Upper lobe of right lung (tissue), 1 donor: ENCODE measurements at regions not wholly inside any gene's neighbourhood (a gene's known extent, or its start where the extent isn't known, plus 50 kb on each side); places are given as distances from the start of the nearest gene placed in this dataset.

ENCODE experiments used
- ATAC-seq: fragments of 200-7000 bp; cut with Tn5 transposase; one replicate; pipeline ENCODE4 v1.9.1; 2020; ENCODE audit warnings: mild to moderate bottlenecking, moderate library complexity
- DNase-seq: peaks from one replicate; pipeline ENCODE4 v3.0.0-alpha.2; 2020
- H3K27ac ChIP-seq: fragments of 200-600 bp; one replicate; pipeline ENCODE4 v1.8.0; 2022
- H3K27me3 ChIP-seq: fragments of 200-600 bp; one replicate; pipeline ENCODE4 v1.8.0; 2022; ENCODE audit warnings: mild to moderate bottlenecking
- H3K36me3 ChIP-seq: fragments of 200-600 bp; one replicate; pipeline ENCODE4 v1.8.0; 2022
- H3K4me1 ChIP-seq: fragments of 200-600 bp; one replicate; pipeline ENCODE4 v1.8.0; 2022
- H3K4me3 ChIP-seq: fragments of 200-600 bp; one replicate; pipeline ENCODE4 v1.8.0; 2022; ENCODE audit warnings: mild to moderate bottlenecking
- H3K9me3 ChIP-seq: fragments of 200-600 bp; one replicate; pipeline ENCODE4 v1.8.0; 2022
- intact Hi-C: fragments of 100-400 bp; cut with DNase I; formaldehyde crosslinking; loops from one replicate; pipeline ENCODE4 v1.11.0; 2022
- TF ChIP-seq, protein P1 (sequence below): fragments of 200-600 bp; IDR thresholded peaks from one replicate; pipeline ENCODE4 v1.8.0; 2022; ENCODE audit warnings: antibody characterized with exemption
- donor health status: DM: no; HTN: yes; CAD: no; lungs with severe emphysema.

DNA sequence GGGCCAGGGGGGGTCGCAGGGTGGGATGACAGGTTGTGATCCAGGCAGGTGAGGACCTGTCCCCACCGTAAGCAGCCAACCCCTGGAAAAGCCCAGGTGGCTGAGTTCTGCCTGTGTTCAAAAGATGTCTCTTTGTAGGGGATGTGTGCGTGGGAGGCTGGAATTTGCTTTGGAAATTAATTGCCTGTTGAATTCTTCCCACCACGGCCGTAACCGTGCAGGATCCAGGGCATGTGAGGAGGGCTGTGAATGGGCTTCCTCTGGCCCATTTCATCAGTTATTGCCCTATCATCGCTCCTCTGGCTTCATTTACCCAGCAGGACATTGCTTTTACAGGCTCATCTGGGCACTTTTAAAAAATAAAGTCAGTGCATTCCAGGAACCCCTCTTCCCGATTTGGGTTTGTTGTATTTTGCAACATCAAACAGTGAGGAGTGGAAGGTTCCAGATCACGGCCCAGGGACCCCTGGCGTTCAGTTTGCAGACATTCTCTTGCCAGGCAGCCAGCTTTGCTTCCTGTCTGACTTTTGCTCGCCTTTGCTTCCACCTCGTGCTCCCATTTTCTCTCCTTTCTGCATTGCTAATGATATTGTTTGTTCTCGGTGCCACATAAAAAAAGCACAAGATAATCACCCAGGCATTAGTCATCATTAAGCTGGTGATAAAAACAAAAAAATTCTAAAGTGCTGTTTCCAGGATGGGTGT, 1306.6 kb downstream of the BRD1 start:
- no peak for DNase-seq
- Histone ChIP-seq H3K27me3 (no peaks in the 10 kb centered on the region), H3K27ac (no peak overlapping the region), H3K4me1 (no peaks in the 10 kb centered on the region), H3K4me3 (no peak overlapping the region), H3K9me3 (no peaks in the 10 kb centered on the region), H3K36me3 (no peaks in the 10 kb centered on the region)
- intact Hi-C loops = no loop called here
- TF ChIP-seq, protein P1, sequence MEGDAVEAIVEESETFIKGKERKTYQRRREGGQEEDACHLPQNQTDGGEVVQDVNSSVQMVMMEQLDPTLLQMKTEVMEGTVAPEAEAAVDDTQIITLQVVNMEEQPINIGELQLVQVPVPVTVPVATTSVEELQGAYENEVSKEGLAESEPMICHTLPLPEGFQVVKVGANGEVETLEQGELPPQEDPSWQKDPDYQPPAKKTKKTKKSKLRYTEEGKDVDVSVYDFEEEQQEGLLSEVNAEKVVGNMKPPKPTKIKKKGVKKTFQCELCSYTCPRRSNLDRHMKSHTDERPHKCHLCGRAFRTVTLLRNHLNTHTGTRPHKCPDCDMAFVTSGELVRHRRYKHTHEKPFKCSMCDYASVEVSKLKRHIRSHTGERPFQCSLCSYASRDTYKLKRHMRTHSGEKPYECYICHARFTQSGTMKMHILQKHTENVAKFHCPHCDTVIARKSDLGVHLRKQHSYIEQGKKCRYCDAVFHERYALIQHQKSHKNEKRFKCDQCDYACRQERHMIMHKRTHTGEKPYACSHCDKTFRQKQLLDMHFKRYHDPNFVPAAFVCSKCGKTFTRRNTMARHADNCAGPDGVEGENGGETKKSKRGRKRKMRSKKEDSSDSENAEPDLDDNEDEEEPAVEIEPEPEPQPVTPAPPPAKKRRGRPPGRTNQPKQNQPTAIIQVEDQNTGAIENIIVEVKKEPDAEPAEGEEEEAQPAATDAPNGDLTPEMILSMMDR = no peak
- ATAC-seq = no peak

DNA sequence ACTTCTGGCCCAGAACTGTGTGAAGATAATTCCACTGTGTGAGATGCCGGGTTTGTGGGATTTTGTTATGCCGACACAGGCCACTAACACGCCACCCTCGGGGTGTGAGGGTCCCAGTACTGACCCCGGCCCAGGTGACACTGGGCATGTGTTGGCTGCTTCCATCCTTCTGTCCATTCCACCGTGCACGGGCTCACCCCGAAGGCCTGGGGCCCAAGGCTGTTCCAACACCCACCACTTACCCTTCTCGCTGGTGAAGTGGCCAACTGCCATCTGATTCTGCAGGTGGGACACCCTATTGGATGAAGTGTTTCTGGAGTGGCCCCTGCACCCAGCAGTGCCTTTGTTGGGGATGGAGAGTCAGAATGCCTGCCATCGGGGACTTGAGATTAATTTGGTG, 1307.5 kb downstream of the BRD1 start:
- H3K36me3 ChIP-seq = no peaks in the 10 kb centered on the region
- H3K4me1 ChIP-seq = no peaks in the 10 kb centered on the region
- no peak overlapping the region for H3K27ac ChIP-seq
- no peaks in the 10 kb centered on the region for H3K9me3 ChIP-seq
- intact Hi-C loops = no loop called here
- no peak overlapping the region for H3K4me3 ChIP-seq
- TF ChIP-seq, protein P1 = no peak
- H3K27me3 ChIP-seq = no peaks in the 10 kb centered on the region
- ATAC-seq (no peak), DNase-seq (no peak)

DNA sequence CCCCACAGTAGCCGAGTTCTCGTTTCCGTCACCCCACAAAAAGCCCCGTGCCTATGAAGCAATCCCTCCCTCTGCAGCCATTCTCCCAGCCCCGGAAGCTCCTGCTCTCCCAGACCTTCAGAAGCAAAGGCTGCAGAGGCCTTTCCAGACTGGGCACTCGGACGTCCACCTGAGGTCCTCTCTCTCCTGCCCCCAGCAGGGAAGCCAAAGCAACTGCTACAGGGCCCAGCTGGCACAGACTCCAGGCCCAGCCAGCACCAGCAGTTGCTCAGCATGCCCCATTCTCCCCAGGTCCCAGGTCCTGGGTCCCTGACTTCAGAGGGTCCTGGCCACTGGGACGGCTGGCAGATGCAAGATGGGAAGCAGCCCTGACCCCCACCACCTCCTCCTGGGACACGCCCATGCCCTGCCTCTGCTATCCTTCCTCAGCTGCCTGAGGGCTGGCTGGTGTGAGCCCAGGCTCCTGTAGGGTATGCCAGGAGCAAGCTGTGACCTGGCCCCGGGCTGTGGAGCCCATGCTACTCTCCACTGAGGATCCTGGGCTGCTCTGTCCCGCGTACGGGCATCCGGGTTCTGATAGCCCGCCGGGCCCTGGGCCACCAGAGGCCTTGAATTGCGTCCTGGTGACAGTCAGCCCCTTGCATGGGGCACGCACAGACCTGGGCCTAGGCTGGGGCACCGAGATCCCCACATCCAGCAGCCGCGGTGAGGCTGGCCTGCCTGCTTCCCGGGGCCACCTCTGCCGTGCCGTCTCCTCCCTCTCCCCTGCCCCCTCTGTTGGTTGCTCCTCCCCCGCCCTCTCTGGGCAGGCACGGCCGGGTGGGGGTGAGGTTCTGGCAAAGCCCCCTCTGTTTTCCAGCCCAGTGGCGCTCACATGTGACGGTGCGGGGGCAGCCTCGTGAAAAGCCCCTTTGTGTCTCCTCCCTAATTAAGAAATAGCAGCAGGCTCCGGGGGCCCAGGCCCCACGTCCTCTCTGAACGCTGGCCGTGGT, 1310.3 kb downstream of the BRD1 start:
- no peak for DNase-seq
- intact Hi-C loops = no loop called here

DNA sequence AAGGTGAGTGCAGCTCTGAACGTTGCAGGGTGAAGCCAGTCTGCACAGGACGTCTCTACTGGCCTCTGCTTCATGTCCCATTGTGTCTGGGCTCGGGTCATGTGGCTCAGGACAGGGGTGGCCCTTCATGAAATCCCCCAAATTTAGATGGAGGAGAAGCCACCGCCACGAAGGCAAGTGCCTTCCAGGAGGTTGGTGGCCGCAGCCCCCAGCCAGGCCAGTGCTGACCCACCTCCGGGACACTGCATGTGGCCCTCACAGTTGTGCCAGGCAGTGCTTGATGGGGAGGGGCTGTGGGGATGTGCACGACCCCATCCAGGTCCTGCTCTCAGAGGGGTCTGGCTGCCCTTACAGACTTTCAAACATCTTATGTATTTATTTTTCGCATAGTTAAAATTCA, 1311.1 kb downstream of the BRD1 start:
- H3K4me3 ChIP-seq = no peak overlapping the region
- no peaks in the 10 kb centered on the region for H3K27me3 ChIP-seq
- H3K27ac ChIP-seq = no peak overlapping the region
- TF ChIP-seq, protein P1 = no peak
- H3K36me3 ChIP-seq = no peaks in the 10 kb centered on the region
- intact Hi-C loops = no loop called here
- no peak for DNase-seq
- H3K9me3 ChIP-seq = no peaks in the 10 kb centered on the region
- ATAC-seq = no peak
- no peaks in the 10 kb centered on the region for H3K4me1 ChIP-seq

More for the DNA sequence above, 1310.3 kb downstream of the BRD1 start:
- TF ChIP-seq, protein P1 = no peak
- ATAC-seq = no peak
- Histone ChIP-seq H3K9me3 (no peaks in the 10 kb centered on the region), H3K4me1 (no peaks in the 10 kb centered on the region), H3K4me3 (no peak overlapping the region), H3K27ac (no peak overlapping the region), H3K27me3 (no peaks in the 10 kb centered on the region), H3K36me3 (no peaks in the 10 kb centered on the region)

DNA sequence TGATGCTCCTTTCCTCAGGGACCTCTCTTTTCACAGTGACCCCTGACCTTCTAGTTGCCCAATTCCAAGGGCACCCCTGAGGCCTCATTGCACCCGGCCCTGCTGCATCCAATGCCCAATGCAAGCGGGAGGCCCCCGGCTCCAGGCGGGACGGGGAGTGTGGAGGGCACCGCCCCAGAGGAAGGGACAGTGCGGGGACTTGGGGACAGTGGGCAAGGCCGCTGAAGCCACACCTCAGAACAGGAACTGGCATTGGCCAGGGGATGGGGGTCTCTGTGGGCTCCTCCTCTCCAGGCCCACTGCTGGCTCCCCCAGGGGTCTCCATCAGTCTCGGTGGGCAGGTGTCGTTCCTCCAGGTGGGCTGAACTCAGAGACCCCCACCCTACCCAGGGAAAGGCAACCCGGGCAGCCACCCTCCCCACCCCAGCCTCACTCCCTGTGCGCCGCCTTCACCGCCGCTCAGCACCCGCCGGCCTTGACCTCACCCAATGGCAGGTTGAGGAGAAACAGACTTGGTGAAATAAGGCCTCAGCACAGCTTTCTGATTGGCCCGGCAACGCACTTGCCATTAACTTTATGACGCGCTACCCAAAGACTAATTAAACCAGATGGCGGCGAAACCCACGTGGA, 1312.0 kb downstream of the BRD1 start:
- Histone ChIP-seq H3K36me3 (no peaks in the 10 kb centered on the region), H3K27ac (no peak overlapping the region), H3K4me3 (no peak overlapping the region), H3K9me3 (no peaks in the 10 kb centered on the region), H3K27me3 (no peaks in the 10 kb centered on the region), H3K4me1 (no peaks in the 10 kb centered on the region)
- ATAC-seq (no peak), DNase-seq (no peak)
- TF ChIP-seq, protein P1 = no peak
- intact Hi-C loops = no loop called here
